Chondrocyte (in vitro differentiated cells): ENCODE measurements at regions not wholly inside any gene's neighbourhood (a gene's known extent, or its start where the extent isn't known, plus 50 kb on each side); places are given as distances from the start of the nearest gene placed in this dataset.

Experiments
- DNase-seq: peaks from one replicate; pipeline ENCODE4 v3.0.0; 2021; ENCODE audit warnings: mixed read lengths, low spot score
- H3K27ac Mint-ChIP-seq: one replicate; pipeline ENCODE4 v1.8.0; 2021; ENCODE audit warnings: mild to moderate bottlenecking, moderate library complexity, mixed read lengths; ENCODE audit not compliant: unreplicated experiment
- H3K27me3 Mint-ChIP-seq: 2 replicates; pipeline ENCODE4 v1.8.0; 2021; ENCODE audit warnings: low read depth, mixed read lengths
- H3K36me3 Mint-ChIP-seq: 2 replicates; pipeline ENCODE4 v1.8.0; 2021; ENCODE audit warnings: low read depth, mixed read lengths
- H3K4me1 Mint-ChIP-seq: 2 replicates; pipeline ENCODE4 v1.8.0; 2021; ENCODE audit warnings: low read depth, mild to moderate bottlenecking, mixed read lengths
- H3K4me3 Mint-ChIP-seq: one replicate; pipeline ENCODE4 v1.8.0; 2021; ENCODE audit warnings: mild to moderate bottlenecking, moderate library complexity, mixed read lengths; ENCODE audit not compliant: unreplicated experiment
- H3K9me3 Mint-ChIP-seq: 2 replicates; pipeline ENCODE4 v1.8.0; 2021; ENCODE audit warnings: low read depth, mixed read lengths
- TF ChIP-seq, protein P1 (sequence below): fragments of 200-600 bp; sonication (generic); IDR thresholded peaks from 2 replicates; pipeline ENCODE4 v1.5.0; 2021; ENCODE audit warnings: antibody characterized with exemption, mild to moderate bottlenecking, moderate library complexity

DNA sequence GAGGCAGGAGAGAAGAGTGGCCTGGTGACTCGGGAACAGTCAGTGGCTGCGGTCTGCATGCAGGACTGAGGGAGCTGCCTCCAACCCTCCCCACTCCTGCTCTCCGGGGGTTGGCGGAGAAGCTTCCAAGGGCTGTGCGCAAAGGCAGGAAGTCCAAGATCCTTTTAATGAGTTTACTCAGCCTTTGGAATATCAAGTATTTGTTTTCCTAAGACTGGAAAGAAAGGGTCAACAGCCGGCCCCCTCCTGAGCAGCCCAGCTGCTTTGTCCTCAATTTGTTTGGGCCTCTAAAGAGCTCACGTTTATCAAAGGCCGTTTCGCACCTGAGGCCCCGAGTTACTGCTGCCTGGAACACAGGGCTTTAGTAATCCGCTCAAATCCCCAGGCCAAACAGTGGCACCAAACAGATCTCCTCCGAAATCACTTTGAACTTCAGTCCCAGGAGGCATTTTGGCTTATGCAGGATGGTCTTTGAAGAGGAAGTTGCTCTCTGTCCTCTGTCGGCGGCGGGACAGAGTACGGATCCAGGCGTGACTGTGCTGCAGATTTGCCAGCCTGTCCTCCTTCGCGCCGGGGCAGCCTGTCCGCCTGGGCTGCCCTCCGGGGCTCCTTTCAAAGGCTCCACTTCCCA is 117.2 kb upstream of the FZD10 start:
- DNase-seq: no peak
- peaks cover 3% of the 10 kb centered on the region for H3K9me3 Mint-ChIP-seq
- TF ChIP-seq, protein P1, sequence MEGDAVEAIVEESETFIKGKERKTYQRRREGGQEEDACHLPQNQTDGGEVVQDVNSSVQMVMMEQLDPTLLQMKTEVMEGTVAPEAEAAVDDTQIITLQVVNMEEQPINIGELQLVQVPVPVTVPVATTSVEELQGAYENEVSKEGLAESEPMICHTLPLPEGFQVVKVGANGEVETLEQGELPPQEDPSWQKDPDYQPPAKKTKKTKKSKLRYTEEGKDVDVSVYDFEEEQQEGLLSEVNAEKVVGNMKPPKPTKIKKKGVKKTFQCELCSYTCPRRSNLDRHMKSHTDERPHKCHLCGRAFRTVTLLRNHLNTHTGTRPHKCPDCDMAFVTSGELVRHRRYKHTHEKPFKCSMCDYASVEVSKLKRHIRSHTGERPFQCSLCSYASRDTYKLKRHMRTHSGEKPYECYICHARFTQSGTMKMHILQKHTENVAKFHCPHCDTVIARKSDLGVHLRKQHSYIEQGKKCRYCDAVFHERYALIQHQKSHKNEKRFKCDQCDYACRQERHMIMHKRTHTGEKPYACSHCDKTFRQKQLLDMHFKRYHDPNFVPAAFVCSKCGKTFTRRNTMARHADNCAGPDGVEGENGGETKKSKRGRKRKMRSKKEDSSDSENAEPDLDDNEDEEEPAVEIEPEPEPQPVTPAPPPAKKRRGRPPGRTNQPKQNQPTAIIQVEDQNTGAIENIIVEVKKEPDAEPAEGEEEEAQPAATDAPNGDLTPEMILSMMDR: no peak
- H3K4me1 Mint-ChIP-seq: peaks cover 6% of the 10 kb centered on the region
- peaks cover 55% of the 10 kb centered on the region for H3K27me3 Mint-ChIP-seq
- no peak overlapping the region for H3K4me3 Mint-ChIP-seq
- H3K27ac Mint-ChIP-seq: no peak overlapping the region
- H3K36me3 Mint-ChIP-seq: no peaks in the 10 kb centered on the region

DNA sequence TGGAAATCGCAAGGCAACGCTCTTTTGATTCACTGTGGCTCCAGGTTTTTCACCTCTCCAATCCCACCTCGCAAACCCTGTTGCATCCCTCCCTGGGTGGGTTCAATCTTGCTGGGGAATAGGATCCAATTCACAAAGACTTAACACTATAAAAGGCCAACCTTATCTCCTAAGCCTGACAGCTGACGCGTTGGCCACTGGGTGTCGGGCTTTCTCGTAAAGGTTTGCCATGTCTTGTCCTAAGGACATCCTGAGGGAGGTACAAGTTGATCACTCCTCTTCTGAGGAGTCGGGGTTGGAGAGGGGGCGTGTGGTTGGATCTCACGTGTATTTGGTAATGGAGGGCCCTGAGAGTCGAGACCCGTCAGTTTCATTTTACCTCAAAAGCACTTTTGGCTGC is 112.6 kb upstream of the FZD10 start:
- H3K27me3 Mint-ChIP-seq: peaks cover 54% of the 10 kb centered on the region
- no peak overlapping the region for H3K27ac Mint-ChIP-seq
- DNase-seq: no peak
- no peak overlapping the region for H3K4me3 Mint-ChIP-seq
- peaks cover 3% of the 10 kb centered on the region for H3K9me3 Mint-ChIP-seq
- peaks cover 6% of the 10 kb centered on the region for H3K4me1 Mint-ChIP-seq
- TF ChIP-seq, protein P1: no peak
- H3K36me3 Mint-ChIP-seq: no peaks in the 10 kb centered on the region

DNA sequence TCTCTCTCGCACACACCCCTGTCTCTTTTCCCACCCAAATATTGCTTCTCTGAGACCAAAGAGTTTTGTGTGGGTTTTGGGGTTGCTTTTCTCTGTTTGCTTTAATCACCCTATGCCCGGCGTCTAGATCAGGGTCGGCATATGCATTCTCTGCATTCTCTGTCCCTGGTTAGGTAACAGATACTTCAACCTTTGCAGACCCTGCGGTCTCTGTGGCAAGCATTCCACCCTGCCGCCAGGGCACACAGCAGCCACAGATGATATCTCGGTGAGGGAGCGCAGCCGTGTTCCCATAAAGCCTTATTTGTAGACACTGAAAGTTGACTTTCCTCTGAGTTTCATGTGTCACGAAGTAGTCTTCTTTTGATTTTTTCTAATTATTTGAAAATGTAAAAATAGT is 110.4 kb upstream of the FZD10 start:
- Mint-ChIP-seq H3K4me1 (no peaks in the 10 kb centered on the region), H3K27me3 (peaks cover 41% of the 10 kb centered on the region), H3K36me3 (no peaks in the 10 kb centered on the region), H3K9me3 (peaks cover 3% of the 10 kb centered on the region), H3K4me3 (no peak overlapping the region), H3K27ac (no peak overlapping the region)
- no peak for DNase-seq
- TF ChIP-seq, protein P1: no peak

DNA sequence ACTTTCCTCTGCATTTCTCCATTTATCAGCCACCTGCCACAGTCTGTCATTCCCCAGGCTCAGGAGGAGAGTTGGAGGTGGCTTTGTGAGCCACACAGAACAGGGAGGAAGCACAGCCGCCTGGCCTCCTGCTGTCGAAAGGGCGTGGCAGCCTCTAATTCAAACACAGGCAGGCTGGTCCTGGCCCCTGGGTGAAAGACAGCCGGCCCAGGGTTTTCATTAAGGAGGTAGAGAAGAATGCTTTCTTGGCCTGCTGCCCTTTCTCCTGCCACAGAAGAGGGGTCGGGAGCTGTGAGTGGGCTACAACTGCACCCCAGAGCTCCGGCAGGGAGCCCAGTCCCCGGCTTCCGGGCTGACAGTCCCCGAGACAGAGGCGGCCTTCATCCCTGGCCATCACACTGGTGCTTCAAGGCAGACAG is 108.6 kb upstream of the FZD10 start:
- Mint-ChIP-seq H3K4me3 (no peak overlapping the region), H3K27me3 (peaks cover 36% of the 10 kb centered on the region), H3K36me3 (no peaks in the 10 kb centered on the region), H3K9me3 (peaks cover 3% of the 10 kb centered on the region), H3K4me1 (no peaks in the 10 kb centered on the region), H3K27ac (no peak overlapping the region)
- TF ChIP-seq, protein P1: no peak
- DNase-seq: no peak

DNA sequence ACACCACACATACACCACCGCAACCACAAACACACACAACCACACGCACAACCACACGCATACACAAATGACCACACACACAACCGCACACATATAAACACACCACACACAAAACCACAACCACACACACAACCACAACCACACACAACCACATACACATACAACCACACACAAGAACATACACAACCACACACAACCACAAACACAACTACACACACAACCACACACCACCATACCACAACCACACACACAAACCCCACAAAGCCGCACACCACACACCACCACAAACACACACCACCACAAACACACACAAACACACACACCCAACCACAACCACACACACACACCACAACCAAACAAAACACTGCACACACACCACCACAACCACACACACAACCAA is 107.5 kb upstream of the FZD10 start:
- Mint-ChIP-seq H3K27me3 (peaks cover 26% of the 10 kb centered on the region), H3K9me3 (peaks cover under 1% of the 10 kb centered on the region), H3K36me3 (no peaks in the 10 kb centered on the region), H3K4me1 (no peaks in the 10 kb centered on the region), H3K27ac (no peak overlapping the region), H3K4me3 (no peak overlapping the region)
- TF ChIP-seq, protein P1: no peak
- no peak for DNase-seq
